Kidney epithelial cell (primary cell): ENCODE measurements at regions not wholly inside any gene's neighbourhood (a gene's known extent, or its start where the extent isn't known, plus 50 kb on each side); places are given as distances from the start of the nearest gene placed in this dataset.

Source experiments
- DNase-seq: peaks from one replicate; pipeline ENCODE4 v3.0.0-alpha.2; 2010; ENCODE audit warnings: low read depth
- H3K27me3 ChIP-seq: 2 replicates; pipeline ENCODE4 v1.6.0; 2011; ENCODE audit warnings: low read length; ENCODE audit not compliant: control insufficient read depth, insufficient read depth
- H3K36me3 ChIP-seq: 2 replicates; pipeline ENCODE4 v1.5.1; 2011; ENCODE audit warnings: low read length; ENCODE audit not compliant: control insufficient read depth, insufficient read depth
- H3K4me3 ChIP-seq: 2 replicates; pipeline ENCODE4 v1.5.1; 2011; ENCODE audit warnings: low read depth, mild to moderate bottlenecking, control low read depth, low read length
- TF ChIP-seq, protein P1 (sequence below): IDR thresholded peaks from 2 replicates; pipeline ENCODE4 v1.5.1; 2011; ENCODE audit warnings: mild to moderate bottlenecking, moderate library complexity, low read length, control low read depth, inconsistent platforms; ENCODE audit not compliant: insufficient read depth, poor library complexity, severe bottlenecking

DNA sequence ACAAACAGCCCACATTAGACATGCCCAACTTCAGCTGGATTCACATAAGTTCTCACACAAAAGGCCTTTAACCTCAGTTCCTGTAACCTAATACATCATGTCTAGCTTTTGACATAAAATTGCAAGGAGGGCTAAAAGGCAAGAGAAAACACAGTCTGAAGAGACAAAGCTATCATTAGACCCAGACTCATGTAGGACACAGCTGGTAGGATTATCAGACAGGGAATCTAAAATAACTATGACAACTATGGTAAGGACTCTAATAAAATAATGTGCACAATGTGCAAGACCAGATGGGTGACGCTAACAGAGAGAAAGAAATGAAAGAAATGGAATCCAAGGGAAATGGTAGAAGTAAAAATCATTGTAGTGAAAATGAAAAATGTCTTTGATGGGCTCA is 643.2 kb upstream of the RAB6C start:
- Histone ChIP-seq H3K27me3 (no peaks in the 10 kb centered on the region), H3K4me3 (no peak overlapping the region), H3K36me3 (no peaks in the 10 kb centered on the region)
- TF ChIP-seq, protein P1, sequence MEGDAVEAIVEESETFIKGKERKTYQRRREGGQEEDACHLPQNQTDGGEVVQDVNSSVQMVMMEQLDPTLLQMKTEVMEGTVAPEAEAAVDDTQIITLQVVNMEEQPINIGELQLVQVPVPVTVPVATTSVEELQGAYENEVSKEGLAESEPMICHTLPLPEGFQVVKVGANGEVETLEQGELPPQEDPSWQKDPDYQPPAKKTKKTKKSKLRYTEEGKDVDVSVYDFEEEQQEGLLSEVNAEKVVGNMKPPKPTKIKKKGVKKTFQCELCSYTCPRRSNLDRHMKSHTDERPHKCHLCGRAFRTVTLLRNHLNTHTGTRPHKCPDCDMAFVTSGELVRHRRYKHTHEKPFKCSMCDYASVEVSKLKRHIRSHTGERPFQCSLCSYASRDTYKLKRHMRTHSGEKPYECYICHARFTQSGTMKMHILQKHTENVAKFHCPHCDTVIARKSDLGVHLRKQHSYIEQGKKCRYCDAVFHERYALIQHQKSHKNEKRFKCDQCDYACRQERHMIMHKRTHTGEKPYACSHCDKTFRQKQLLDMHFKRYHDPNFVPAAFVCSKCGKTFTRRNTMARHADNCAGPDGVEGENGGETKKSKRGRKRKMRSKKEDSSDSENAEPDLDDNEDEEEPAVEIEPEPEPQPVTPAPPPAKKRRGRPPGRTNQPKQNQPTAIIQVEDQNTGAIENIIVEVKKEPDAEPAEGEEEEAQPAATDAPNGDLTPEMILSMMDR = no peak
- no peak for DNase-seq

DNA sequence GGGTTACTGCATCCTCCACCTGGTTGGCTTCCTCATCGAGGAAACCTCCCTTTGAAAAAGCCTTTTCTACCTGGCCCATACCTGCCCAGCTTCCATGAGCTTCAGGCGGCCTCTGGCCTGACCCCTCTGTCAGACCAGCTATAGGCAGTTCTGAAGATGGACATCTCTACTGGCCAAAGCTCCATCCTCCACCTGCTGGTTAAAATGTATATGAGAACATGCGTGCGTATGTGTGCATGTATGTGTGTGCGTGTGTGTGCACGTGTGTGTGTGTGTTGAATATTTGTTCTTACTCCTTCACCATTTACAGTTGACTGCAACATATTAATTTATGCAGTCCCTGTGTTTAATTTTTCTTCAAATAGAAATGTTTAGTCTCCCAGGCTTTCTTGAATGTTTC is 642.4 kb upstream of the RAB6C start:
- H3K36me3 ChIP-seq = no peaks in the 10 kb centered on the region
- no peak for DNase-seq
- TF ChIP-seq, protein P1 = no peak
- H3K27me3 ChIP-seq = no peaks in the 10 kb centered on the region
- no peak overlapping the region for H3K4me3 ChIP-seq

DNA sequence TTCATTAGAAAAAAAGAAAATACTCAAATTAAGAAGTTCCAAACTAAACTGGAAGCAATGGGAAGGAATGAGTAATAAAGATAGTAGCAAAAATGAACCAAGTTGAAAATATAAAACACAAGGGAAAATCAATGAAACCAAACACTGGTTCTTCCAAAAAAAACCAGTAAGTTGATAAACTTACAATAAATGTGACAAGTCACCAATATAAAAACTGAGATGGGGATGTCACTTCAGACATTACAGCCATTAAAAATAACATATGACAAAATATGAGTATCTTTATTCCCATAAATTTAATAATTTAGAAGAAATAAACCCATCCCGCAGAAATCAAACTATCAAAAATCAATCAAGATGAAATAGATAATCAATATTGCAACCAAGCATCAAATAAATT is 633.9 kb upstream of the RAB6C start:
- no peak for DNase-seq
- TF ChIP-seq, protein P1 = no peak
- no peaks in the 10 kb centered on the region for H3K36me3 ChIP-seq
- no peak overlapping the region for H3K4me3 ChIP-seq
- H3K27me3 ChIP-seq = no peaks in the 10 kb centered on the region

DNA sequence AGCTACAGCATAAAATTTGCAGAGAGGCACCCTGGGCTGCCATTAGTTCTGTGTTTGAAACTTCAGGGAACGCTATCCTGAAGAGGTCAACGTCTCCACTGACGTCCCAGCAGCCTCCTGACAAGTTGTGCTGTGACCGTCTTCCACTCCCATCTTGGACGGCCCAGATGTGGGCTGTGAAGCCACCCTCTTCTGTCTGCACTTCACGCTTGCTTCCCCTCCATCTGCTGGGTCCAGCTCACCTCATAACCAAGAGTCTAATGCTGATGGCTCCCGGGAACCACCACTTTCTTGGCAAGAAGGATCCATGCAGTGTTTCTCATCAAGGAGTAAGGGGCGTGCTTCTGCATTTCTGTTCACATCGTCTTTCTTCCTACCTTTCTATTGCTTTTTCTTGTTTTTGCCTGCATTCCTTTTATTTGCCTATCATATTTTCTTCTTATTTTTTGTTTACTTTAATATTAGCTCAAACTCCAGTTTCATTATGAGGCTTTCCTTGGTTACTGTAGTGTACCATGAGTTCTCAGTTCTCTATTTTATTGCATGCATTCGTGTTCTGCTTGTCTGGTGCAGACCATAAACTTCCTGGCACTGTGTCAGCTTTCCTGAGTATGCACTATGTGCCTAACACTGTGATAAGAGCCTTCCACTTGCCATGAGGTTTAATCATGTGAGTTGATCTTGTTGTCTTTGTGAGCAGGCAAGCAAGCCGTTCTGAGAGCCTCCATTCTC is 631.8 kb upstream of the RAB6C start:
- no peak overlapping the region for H3K4me3 ChIP-seq
- TF ChIP-seq, protein P1 = no peak
- H3K27me3 ChIP-seq = no peaks in the 10 kb centered on the region
- H3K36me3 ChIP-seq = no peaks in the 10 kb centered on the region
- DNase-seq = no peak

DNA sequence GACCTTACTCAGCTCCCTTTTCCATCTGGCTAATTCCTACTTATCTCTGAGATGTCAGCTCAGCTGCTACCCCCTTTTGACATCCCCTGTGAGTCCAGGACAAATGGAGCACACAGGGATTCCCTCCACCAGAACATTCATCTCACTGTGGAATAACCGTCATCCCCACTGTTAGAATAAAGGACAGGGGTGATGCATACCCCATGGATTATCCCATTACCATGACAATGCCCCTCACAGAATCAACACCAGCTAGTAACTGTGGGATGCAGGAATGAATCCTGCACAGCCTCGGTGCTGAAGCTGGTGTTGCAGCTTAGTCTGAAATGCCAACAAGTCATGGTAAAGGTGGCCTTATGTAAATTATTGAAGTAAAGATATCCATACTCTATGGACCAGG is 624.8 kb upstream of the RAB6C start:
- TF ChIP-seq, protein P1 = no peak
- no peak for DNase-seq
- Histone ChIP-seq H3K27me3 (no peaks in the 10 kb centered on the region), H3K4me3 (no peak overlapping the region), H3K36me3 (no peaks in the 10 kb centered on the region)

DNA sequence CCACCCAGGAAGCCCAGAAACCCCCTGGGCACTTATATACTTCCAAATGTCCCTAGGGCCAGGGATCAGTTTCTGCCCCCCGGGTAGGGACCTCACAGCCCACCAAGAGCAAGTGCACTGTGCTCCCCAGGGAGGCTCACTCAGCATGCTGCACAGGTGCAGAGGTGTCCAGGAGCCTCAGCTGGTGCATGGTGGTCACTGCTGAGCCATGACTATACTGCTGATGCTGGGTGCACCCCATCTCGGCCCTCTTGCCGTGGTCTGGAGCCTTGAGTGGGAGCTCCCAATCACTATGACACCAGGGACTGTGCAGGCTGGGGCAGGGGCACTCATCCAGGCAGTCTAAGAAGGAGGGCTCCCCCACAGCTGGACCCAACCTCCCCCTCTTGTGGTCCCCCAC is 617.8 kb upstream of the RAB6C start:
- TF ChIP-seq, protein P1 = no peak
- Histone ChIP-seq H3K36me3 (no peaks in the 10 kb centered on the region), H3K4me3 (no peak overlapping the region), H3K27me3 (no peaks in the 10 kb centered on the region)
- no peak for DNase-seq
